ENCODE measurements at regions not wholly inside any gene's neighbourhood (a gene's known extent, or its start where the extent isn't known, plus 50 kb on each side); places are given as distances from the start of the nearest gene placed in this dataset.

DNA sequence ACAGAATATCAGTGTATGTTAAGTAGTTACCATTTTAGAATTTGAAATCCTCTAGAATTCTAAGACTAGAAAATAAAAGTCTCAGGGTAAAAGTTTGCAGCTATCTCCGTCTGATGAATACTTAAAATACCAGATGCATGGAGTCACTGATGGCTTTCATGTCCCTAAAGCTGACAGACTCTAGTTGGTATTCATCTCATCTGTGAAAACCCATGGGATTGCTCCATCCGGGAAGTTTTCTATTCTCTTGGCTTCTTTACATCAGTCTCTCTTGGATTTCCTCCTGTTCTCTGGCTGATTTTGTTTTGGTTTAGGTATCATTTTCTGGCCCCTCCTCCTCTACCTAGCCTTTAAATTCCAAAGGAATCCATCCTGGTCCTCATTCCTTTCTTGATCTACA is 465.6 kb upstream of the POU3F3 start:
- no peak for TF ChIP-seq TOE1 (CRISPR knock-in tag; IDR thresholded peaks at IDR 0.05)
- no peak for TF ChIP-seq EZH2 (conservative IDR thresholded peaks at IDR 0.05; ENCODE audit: low read depth, low read length)
- TF ChIP-seq, protein P1, sequence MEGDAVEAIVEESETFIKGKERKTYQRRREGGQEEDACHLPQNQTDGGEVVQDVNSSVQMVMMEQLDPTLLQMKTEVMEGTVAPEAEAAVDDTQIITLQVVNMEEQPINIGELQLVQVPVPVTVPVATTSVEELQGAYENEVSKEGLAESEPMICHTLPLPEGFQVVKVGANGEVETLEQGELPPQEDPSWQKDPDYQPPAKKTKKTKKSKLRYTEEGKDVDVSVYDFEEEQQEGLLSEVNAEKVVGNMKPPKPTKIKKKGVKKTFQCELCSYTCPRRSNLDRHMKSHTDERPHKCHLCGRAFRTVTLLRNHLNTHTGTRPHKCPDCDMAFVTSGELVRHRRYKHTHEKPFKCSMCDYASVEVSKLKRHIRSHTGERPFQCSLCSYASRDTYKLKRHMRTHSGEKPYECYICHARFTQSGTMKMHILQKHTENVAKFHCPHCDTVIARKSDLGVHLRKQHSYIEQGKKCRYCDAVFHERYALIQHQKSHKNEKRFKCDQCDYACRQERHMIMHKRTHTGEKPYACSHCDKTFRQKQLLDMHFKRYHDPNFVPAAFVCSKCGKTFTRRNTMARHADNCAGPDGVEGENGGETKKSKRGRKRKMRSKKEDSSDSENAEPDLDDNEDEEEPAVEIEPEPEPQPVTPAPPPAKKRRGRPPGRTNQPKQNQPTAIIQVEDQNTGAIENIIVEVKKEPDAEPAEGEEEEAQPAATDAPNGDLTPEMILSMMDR (CRISPR knock-in tag; IDR thresholded peaks at IDR 0.05) = no peak
- TF ChIP-seq NCOR1 (IDR thresholded peaks at IDR 0.05; ENCODE audit: borderline replicate concordance, low read length) = no peak
- no peak for TF ChIP-seq ZBTB20 (CRISPR knock-in tag; IDR thresholded peaks at IDR 0.05; ENCODE audit: borderline replicate concordance, low read depth)
- TF ChIP-seq FOXK2 (IDR thresholded peaks at IDR 0.05) = no peak
- TF ChIP-seq POLR2A (IDR thresholded peaks at IDR 0.05; ENCODE audit: insufficient read depth in 1 of 2, low read depth in 2 of 2, low read length in 2 of 2) = no peak
- TF ChIP-seq YY1 (IDR thresholded peaks at IDR 0.05; ENCODE audit: insufficient read depth, insufficient replicate concordance, low read depth, low read length) = no peak
- no peak for TF ChIP-seq ZNF317 (CRISPR knock-in tag; IDR thresholded peaks at IDR 0.05)

All from HepG2 (cell line).